ENCODE measurements at regions not wholly inside any gene's neighbourhood (a gene's known extent, or its start where the extent isn't known, plus 50 kb on each side); places are given as distances from the start of the nearest gene placed in this dataset.
"Not testable (repeated sequence)": the region's sequence is repeated elsewhere in the genome, so short reads cannot be mapped to it uniquely, and the experiment has no call there.

GRCh38 chr6:86686496-86686895, 250.8 kb upstream of the HTR1E start:
- no peak for TF ChIP-seq CTCF (IDR thresholded peaks at IDR 0.05; ENCODE audit: control insufficient read depth, insufficient read depth, low read depth, low read length, missing control alignments)
- H3K4me3 ChIP-seq (ENCODE audit: control insufficient read depth, low read depth, low read length) = no peak overlapping the region
- no peak for DNase-seq (ENCODE audit: low read depth)

GRCh38 chr6:86685230-86685797, 252.0 kb upstream of the HTR1E start:
- H3K4me3 ChIP-seq (ENCODE audit: control insufficient read depth, low read depth, low read length) = no peak overlapping the region
- no peak for TF ChIP-seq CTCF (IDR thresholded peaks at IDR 0.05; ENCODE audit: control insufficient read depth, insufficient read depth, low read depth, low read length, missing control alignments)
- no peak for DNase-seq (ENCODE audit: low read depth)

GRCh38 chr6:86683132-86683908, 254.0 kb upstream of the HTR1E start:
- H3K4me3 ChIP-seq (ENCODE audit: control insufficient read depth, low read depth, low read length) = no peak overlapping the region
- no peak for DNase-seq (ENCODE audit: low read depth)
- no peak for TF ChIP-seq CTCF (IDR thresholded peaks at IDR 0.05; ENCODE audit: control insufficient read depth, insufficient read depth, low read depth, low read length, missing control alignments)

GRCh38 chr6:86682297-86682696, 255.0 kb upstream of the HTR1E start:
- no peak for TF ChIP-seq CTCF (IDR thresholded peaks at IDR 0.05; ENCODE audit: control insufficient read depth, insufficient read depth, low read depth, low read length, missing control alignments)
- no peak for DNase-seq (ENCODE audit: low read depth)
- H3K4me3 ChIP-seq (ENCODE audit: control insufficient read depth, low read depth, low read length) = no peak overlapping the region

- not testable (repeated sequence) for H3K4me3 ChIP-seq (ENCODE audit: control insufficient read depth, low read depth, low read length); DNase-seq (ENCODE audit: low read depth)
Observed at GRCh38 chr6:86681140-86681539, 256.2 kb upstream of the HTR1E start.

GRCh38 chr6:86672125-86672524, 265.2 kb upstream of the HTR1E start:
- not testable (repeated sequence) for DNase-seq (ENCODE audit: low read depth); H3K4me3 ChIP-seq (ENCODE audit: control insufficient read depth, low read depth, low read length)

- no peak for TF ChIP-seq CTCF (IDR thresholded peaks at IDR 0.05; ENCODE audit: control insufficient read depth, insufficient read depth, low read depth, low read length, missing control alignments)
- H3K4me3 ChIP-seq (ENCODE audit: control insufficient read depth, low read depth, low read length) = no peak overlapping the region
Observed at GRCh38 chr6:86657192-86657591, 280.1 kb upstream of the HTR1E start.

More at GRCh38 chr6:86657192-86657591, 280.1 kb upstream of the HTR1E start:
- DNase-seq (ENCODE audit: low read depth) = no peak

Data from AG09309 (cell line).